GM18909 (cell line): ENCODE measurements at regions not wholly inside any gene's neighbourhood (a gene's known extent, or its start where the extent isn't known, plus 50 kb on each side); places are given as distances from the start of the nearest gene placed in this dataset.
"Not testable (repeated sequence)": the region's sequence is repeated elsewhere in the genome, so short reads cannot be mapped to it uniquely, and the experiment has no call there.

Experiments
- ATAC-seq: cut with Tn5 transposase; IDR thresholded peaks from one replicate; pipeline ENCODE4 v1.9.1; 2021; ENCODE audit warnings: mild to moderate bottlenecking; ENCODE audit not compliant: unreplicated experiment, poor library complexity

DNA sequence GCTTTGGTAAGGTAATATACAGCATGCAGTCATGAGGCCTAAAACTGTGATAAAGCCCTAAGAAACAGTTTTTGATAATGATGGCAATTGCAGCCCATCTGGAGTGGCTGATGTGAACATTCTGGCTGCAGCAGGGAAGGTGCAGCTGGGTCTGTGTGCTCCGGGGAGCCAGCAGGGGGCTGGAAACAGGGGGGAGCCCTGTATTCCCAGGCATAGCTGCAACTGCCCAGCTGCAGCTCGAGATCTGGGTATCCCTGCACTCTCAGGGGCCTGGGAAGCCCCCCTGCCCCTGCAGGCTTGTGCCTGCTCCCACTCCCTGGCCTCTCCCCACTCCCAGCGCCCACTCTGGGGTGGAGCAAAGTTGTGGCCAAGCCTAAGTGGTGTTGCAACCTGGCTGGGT is 95.6 kb downstream of the RRAGB start:
- no peak for ATAC-seq

DNA sequence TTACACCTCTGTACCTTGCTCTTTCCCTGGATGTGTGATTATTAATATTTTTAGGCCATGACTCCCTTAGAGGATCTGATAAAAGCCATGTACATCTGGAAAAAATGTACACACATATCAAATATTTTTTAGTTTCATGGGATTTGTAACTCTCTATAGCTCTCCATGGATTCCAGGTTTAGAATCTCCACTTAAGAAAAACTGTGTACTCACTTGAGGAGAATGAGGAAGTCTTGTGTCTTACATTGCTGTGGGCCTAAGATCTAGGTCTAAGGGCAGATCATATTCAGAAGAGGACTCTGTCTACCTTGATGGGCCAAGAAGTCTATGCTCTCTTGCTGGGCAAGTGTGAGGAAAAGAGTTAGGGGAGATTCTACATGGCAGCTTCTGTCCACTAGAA is 98.0 kb downstream of the RRAGB start:
- ATAC-seq, result no peak

DNA sequence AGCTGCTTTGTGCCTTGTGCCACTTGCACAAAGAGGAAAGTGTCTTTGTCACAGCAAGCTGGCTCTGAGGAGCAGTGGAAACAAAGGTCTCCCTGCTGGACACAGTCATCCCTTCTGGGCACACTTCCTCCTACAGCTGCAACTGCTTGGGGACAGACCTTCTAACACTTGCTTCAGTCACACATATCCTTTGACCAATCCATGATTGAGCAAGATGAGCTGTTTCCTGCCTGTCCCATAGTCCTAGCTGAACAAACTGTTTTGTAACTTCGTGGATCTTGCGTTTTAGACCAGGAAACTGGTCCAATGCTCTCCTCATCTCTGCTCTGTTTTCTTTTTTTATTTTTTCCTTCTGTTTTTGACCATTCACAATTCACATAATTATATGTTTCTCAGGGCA is 98.5 kb downstream of the RRAGB start:
- no peak for ATAC-seq

DNA sequence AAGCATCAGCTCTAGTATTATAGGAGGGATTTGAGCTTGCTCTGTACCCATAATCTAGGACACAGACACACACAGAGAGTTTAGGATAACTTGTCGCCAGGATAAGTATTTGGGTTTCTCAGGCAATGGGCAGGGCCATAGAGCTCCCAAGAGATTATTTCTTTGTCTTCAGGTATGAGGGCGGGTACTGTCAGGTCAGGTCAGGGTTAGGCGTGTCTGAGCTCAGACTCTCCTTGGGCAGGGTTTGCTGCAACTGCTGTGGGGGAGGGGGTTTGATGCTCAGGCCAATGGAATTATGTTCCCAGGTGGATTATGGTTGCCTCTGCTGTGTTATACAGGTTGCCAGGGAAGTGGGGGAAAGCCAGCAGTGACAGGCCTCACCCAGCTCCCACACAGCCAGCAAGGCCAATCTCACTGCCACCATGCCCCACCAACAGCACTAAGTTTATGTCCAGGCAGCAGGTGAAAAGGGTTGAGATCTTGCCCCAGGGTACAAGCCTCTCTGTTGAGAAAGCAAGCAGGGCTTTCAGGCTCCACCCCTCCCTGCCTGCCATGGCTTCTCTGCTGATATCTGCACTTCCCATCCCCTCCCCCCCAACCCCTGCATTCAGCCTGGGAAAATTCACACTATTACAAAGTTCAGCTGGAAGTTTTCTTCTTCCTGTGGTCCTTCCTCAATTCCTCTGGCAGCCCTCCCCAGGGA is 101.3 kb downstream of the RRAGB start:
- no peak for ATAC-seq

DNA sequence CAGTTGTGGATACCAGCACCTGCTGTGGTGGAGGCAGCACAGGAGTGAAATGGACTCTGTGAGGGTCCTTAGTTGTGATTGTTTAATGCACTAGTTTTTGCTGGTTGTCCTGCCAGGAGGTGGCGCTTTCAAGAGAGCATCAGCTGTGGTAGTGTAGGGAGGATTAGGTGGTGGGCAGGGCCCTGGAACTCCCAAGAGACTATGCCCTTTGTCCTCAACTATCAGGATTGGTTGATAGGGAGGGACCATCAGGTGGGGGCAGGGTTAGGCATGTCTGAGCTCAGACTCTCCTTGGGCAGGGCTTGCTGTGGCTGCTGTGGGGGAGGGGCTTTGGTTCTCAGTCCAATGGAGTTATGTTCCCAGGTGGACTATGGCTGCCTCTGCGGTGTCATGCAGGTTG is 121.9 kb downstream of the RRAGB start:
- ATAC-seq, result no peak

DNA sequence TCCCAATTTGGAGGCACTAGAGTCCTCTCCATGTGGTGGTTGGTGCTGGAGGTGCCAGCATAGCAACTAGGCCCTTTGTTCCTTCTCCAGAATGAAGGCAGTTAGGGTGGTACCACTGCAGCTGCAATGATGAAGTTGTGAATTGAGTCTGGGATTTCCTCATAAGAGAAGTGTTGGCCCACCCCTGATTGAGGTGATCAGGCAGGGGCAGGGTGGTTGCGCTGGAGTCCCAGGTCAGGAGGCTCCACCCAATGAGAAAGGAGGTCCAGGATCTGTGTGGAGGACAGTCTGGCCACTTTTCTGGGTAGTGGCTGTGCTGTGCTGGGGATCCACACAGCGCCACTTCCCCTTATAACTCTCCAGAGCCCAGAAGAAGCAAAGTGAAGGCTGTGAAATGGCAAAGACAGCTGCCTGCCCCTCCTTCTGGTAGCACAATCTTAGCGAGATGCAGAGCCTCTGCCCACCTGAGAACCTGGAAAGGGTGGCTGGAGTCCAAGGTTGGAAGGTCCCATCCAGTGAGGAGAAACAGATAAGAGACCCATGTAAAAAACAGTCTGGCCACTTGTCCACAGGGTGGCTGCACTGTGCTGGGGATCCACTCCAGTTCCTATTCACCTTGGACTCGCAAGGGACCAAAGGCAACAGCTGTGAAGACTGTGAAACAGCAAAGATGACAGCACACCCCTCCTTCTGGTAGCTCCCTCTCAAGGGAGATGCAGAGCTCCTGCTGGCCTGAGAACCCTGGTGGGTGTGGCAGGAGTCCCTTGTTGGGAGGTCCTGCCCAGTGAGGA is 124.6 kb downstream of the RRAGB start:
- ATAC-seq, result no peak

DNA sequence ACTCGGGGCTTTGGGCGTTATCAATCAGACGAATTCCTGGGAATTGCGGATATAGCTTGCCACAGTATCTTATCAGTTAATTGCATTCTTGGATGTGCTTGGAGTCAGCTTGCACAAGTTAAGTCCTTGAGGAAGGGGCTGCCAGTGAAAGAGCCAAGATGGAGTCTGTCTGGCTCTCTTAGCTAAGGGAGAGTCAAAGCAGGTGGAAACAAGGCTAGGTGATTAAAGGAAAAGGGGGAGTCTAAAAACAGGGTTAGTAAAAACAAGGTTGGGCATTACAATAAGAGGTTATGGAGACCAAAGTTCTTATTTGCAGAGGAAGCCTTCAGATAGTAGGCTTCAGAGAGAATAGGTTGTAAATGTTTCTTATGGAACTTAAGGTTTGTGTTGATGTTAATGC is 149.2 kb downstream of the RRAGB start:
- ATAC-seq, result not testable (repeated sequence)

DNA sequence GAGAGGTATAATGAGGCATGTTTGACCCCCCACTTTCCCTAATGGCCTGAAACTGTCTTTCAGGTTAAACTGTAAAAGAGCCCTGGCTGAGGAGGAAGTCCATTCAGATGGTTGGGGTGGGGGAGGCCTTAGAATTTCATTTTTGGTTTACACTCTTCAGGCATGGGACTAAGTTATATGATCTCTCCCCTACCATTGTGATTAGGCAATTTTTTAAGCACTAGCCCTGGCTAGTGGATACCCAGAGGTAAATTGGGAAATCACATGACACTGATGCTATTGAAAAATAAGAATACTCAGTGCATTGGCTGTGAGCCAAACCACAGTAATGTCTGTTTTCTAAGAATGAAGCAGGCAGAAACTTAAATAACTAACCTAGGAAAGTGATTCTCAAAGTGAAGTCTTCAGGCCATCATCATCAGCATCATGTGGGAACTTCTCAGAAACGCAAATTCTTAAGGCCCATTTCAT is 149.7 kb downstream of the RRAGB start:
- peak; percentile 84 for ATAC-seq

DNA sequence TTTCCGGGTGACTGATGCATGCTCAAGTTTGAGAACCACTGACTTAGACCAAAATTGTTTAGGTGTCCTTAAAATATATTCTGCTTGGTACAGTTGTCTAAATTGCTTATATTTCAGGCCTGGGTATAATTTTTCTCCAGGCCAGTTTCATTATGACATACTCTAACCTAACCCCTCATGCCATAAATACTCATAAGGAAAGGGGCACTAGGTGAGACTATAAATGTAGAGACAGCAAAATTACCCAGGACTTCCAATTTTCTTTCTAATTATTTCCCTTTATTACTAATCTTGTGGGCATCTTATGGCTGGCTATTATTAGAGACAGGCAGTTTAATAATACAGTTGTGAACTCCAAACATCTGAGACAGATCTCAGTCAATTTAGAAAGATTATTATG is 150.2 kb downstream of the RRAGB start:
- peak; percentile 74 for ATAC-seq

DNA sequence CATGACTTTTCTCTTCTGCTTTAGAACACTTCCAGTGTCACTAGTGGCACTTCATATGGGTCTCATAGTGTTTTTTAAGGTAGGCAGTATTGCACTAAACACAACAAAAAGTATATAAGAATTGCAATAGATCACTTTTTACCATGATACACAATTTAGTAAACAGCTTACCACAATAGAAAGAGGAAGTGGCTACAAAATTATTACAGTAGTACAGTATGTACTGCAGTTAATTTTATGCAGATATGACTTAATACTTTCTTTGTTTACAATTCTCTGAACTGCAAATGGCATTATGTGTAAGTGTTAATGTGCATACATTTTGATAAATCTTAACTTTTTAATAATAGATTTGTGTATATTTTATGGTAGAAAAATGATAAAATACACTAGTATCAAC is 157.3 kb downstream of the RRAGB start:
- ATAC-seq, result no peak

DNA sequence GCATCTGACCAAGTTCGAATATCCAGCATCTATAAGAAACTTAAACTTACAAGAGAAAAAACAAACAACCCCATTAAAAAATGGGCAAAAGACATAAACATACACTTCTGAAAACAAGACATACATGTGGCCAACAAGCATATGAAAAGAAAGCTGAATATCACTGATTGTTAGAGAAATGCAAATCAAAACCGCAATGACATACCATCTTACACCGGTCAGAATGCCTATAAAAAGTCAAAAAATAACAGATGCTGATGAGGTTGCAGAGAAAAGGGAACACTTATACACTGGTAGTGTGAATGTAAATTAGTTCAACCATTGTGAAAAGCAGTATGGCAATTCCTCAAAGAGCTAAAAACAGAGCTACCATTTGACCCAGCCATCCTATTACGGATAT is 166.0 kb downstream of the RRAGB start:
- not testable (repeated sequence) for ATAC-seq

DNA sequence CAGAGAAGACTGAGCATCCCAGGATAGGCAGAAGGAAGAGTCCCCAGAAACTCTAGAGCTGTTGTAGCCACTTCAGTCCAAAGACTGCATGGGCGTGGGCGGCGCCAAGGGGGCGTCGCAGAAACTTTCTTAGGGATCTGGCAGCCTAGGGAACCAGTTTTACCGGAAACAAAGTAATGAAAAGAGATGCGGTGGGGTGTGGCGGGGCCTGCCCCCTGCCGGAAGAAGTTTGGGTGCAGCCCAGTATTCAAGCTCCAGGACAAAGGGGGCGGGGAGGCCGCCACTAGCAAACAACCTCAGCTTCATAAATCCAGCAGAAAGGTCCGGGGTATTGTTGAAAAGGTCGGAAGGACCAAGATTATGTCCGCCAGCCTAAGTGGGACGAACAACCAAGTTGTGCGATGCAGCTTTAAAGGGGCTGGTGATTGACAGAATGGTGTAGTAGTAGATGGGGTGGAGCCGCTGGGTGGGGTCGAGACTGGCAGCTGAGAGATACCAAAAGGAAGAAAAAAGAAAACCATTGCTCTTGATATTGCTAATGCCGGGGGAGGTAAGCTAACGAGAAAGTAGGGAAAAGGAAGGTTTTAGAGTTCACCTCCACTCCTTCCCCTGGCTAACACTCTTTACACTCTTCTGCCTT is 190.5 kb downstream of the RRAGB start:
- ATAC-seq, result peak; percentile 82

DNA sequence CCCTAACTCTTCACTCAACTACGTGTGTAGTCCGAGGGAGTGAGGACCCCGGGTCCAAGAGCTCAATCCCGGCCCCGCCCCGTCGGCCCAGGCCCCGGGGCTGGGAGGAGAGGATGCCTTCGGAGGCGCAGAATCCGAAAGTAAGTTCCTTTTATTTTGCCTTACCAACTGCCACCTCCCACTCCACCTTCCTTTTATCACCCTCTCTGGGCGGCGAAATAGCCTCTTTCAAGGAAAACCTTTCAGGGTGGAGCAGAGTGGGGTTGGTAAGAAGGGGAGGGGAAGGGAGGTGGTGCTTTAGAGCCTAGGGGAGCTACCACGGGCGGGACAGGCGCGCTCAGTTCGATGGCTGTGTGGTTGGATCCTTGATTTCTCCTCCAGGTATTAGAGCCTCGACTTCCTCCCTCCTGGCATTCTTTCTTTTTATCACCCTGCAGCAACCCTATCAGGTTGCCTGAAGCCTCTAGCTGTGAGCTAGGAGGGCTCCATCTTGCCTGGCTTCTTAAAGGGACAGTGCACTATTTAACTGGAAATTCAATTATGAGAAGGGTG is 191.2 kb downstream of the RRAGB start:
- peak; percentile 61 for ATAC-seq

DNA sequence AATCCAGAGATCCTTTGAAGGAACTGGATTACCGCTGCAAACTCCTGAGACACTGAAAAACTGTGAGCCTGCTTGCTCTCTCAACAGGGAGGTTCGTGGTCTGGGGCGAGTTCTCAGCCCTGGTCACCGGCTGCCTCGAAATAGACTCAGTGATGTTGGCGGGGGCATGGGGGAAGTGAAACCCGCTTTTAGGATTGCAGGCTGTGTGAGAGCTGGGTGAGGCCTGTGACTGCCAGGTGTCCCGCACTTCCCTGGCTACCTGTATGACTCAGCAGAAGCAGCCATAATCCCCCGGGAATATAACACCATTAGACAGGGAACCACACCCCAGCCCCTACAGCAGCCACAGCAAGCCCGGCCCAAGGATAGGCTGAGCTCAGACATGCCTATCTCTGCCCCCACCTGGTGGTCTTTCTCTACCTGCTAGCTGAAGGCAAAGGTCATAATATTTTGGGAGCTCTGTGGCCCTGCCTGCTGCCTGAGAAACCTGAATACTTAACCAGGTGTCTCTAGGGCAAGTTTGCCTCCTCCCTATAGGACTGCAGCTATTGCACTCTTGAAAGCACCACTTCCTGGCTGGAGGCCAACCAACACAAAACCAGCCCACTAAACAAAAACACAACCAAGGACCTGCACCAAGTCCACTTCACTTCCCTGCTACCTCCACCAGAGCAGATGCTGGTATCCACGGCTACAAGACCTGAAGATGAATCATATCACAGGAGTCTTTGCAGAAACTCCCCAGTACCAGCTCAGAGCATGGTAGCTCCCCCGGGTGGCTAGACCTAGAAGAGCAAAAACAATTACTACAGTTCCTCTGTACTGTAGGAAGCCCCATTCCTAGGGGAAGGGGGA is 202.0 kb downstream of the RRAGB start:
- ATAC-seq, result peak; percentile 96

DNA sequence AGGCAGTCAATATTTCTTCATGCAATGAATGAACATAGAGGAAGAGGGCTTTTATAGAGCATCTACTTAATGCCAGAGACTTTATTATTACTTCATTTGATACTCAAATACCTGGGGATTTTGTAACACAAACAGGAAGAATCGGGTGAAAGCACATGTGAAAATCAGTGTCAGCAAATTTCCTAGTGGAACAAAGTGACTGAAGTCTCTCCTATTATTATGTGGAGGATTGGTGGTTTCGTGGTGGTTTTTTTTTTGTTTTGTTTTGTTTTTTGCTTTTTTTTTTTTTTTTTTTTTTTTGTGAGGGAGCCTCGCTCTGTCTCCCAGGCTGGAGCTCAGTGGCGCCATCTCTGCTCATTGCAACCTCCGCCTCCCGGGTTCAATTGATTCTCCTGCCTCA is 207.0 kb downstream of the RRAGB start:
- no peak for ATAC-seq

DNA sequence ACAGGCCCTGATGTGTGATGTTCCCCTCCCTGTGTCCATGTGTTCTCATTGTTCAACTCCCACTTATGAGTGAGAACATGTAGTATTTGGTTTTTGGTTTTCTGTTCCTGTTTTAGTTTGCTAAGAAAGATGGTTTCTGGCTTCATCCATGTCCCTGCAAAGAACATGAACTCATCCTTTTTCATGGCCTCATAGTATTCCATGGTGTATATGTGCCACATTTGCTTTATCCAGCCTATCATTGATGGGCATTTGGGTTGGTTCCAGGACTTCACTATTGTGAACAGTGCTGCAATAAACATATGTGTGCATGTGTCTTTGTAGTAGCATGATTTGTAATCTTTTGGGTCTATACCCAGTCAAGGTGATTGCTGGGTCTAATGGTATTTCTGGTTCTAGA is 211.0 kb downstream of the RRAGB start:
- ATAC-seq, result not testable (repeated sequence)
